Uterus (tissue), 2 donors: ENCODE measurements at regions not wholly inside any gene's neighbourhood (a gene's known extent, or its start where the extent isn't known, plus 50 kb on each side); places are given as distances from the start of the nearest gene placed in this dataset.

Experiments
- POLR2A ChIP-seq, 2 donors: fragments of 450-650 bp; IDR thresholded peaks; one replicate each; pipeline ENCODE4 v1.6.1; 2016; ENCODE audit warnings: antibody characterized with exemption in 2 of 2, mild to moderate bottlenecking in 1 of 2, moderate library complexity in 1 of 2
- TF ChIP-seq, protein P1 (sequence below), 4 experiments: fragments of 200-600 bp in 2 of 4; fragments of 450-650 bp in 2 of 4; sonication (generic) in 2 of 4; IDR thresholded peaks; one replicate each; pipeline ENCODE4 v1.5.1; 2016 to 2019; ENCODE audit warnings: antibody characterized with exemption in 4 of 4, mild to moderate bottlenecking in 2 of 4, moderate library complexity in 1 of 4

DNA sequence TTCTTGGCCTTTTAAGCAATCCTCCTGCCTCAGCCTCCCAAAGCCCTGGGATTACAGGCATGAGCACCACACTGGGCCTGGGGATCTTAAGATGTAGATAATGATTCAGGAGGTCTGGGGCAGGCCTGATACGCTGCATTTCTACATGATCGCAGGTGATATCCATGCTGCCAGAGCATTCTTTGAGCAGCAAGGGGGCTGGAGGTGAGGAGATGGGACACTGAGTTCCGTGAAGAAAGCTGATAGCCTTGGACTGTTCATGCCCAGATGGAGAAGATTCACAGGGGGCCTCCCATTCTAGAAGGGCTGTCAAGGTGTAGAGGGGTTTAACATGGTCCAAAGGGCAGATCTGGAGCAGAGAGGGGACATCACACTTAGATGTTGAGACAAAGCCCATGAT, 480.3 kb downstream of the RPS24 start:
- TF ChIP-seq, protein P1, sequence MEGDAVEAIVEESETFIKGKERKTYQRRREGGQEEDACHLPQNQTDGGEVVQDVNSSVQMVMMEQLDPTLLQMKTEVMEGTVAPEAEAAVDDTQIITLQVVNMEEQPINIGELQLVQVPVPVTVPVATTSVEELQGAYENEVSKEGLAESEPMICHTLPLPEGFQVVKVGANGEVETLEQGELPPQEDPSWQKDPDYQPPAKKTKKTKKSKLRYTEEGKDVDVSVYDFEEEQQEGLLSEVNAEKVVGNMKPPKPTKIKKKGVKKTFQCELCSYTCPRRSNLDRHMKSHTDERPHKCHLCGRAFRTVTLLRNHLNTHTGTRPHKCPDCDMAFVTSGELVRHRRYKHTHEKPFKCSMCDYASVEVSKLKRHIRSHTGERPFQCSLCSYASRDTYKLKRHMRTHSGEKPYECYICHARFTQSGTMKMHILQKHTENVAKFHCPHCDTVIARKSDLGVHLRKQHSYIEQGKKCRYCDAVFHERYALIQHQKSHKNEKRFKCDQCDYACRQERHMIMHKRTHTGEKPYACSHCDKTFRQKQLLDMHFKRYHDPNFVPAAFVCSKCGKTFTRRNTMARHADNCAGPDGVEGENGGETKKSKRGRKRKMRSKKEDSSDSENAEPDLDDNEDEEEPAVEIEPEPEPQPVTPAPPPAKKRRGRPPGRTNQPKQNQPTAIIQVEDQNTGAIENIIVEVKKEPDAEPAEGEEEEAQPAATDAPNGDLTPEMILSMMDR (IDR thresholded peaks at IDR 0.05): no peak
- no peak for TF ChIP-seq POLR2A (IDR thresholded peaks at IDR 0.05)
